Kidney (tissue), 13 donors: ENCODE measurements at regions not wholly inside any gene's neighbourhood (a gene's known extent, or its start where the extent isn't known, plus 50 kb on each side); places are given as distances from the start of the nearest gene placed in this dataset.

Experiments used
- DNase-seq, 5 donors: peaks; one replicate each; pipeline ENCODE4 v3.0.0-alpha.2; 2013 to 2020
- FAIRE-seq: peaks from 2 replicates; lab custom pipeline; 2012; peaks lifted over from hg19 to GRCh38; lab: Jason Lieb, UNC
- H3K27ac ChIP-seq, 2 donors: one replicate each; pipeline ENCODE4 v1.7.0; 2013; ENCODE audit warnings: low read depth in 2 of 2, low read length in 2 of 2, inconsistent platforms in 1 of 2
- H3K27me3 ChIP-seq: one replicate; pipeline ENCODE4 v1.7.1; 2013; ENCODE audit warnings: low read length, inconsistent platforms; ENCODE audit not compliant: control insufficient read depth, insufficient read depth
- H3K36me3 ChIP-seq, 3 donors: one replicate each; pipeline versions ENCODE4 v1.7.0 to v1.7.1; 2013; ENCODE audit warnings: low read length in 3 of 3, control low read depth in 1 of 3, inconsistent platforms in 1 of 3; ENCODE audit not compliant: insufficient read depth in 3 of 3, control insufficient read depth in 2 of 3
- H3K4me1 ChIP-seq, 3 donors: one replicate each; pipeline versions ENCODE4 v1.7.0 to v1.7.1; 2013; ENCODE audit warnings: low read length in 3 of 3, inconsistent platforms in 1 of 3, low read depth in 1 of 3; ENCODE audit not compliant: control insufficient read depth in 2 of 3, insufficient read depth in 2 of 3
- H3K4me3 ChIP-seq, 3 donors: one replicate each; pipeline versions ENCODE4 v1.7.0 to v1.8.1; 2013; ENCODE audit warnings: low read length in 3 of 3, control low read depth in 1 of 3, inconsistent platforms in 1 of 3
- H3K9ac ChIP-seq, 3 donors: one replicate each; pipeline versions ENCODE4 v1.7.0 to v1.7.1; 2013; ENCODE audit warnings: low read length in 3 of 3, control low read depth in 1 of 3, inconsistent platforms in 1 of 3
- H3K9me3 ChIP-seq, 3 donors: one replicate each; pipeline versions ENCODE4 v1.7.0 to v1.7.1; 2013; ENCODE audit warnings: low read length in 3 of 3, control low read depth in 1 of 3, inconsistent platforms in 1 of 3; ENCODE audit not compliant: control insufficient read depth in 2 of 3, insufficient read depth in 1 of 3
- intact Hi-C: fragments of 100-400 bp; cut with DNase I; formaldehyde crosslinking; loops from one replicate; pipeline ENCODE4 v1.11.1; 2022
- TF ChIP-seq, protein P1 (sequence below): IDR thresholded peaks from 3 replicates; pipeline ENCODE4 v1.5.1; 2012; ENCODE audit warnings: mild to moderate bottlenecking, moderate library complexity, borderline replicate concordance; ENCODE audit not compliant: insufficient read depth; ENCODE audit errors: extremely low read depth
- donor health status: control.
- donor health status: control.
- donor health status: control.
- donor health status: control.
- donor health status: control.
- donor health status: DM: yes; HTN: yes; CAD: no.
- donor health status: Normal renal cell carcinoma (clear cell type).

DNA sequence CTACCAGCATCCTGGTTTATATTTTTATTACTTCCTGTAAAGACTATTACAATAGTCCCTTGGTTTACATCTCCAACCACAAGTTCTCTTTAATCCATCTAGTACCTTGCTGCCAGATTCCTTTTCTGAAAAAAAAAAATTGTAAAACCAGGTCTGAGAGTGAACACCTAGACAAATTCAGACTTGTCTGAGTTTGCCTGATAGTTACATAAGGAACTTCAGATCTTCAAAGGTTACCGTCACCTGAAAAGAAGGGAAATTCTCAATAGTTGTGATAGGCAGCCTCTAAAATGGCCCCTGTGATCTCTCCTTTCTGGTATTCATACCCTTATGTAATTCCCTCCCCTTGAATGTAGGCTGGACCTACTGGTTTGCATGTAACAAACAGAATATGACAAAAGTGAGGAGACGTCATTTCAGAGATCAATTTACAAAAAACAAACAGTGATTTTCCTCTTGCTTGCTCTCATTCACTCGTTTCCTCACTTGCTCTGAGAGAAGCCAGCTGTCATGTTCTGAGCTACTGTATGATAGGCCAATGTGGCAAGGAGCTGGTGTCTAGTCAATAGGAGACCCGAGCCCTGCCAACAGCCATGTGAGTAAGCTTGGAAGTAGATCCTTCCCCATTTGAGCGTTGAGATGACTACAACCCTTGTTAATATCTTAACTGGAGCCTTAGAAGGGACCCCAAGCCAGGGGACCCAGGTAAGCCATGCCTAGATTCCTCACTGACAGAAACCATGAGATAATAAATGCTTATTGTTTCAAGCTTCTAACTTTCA lies 110.9 kb upstream of the LSM8 start:
- Histone ChIP-seq H3K4me3 (no peak overlapping the region), H3K27ac (no peak overlapping the region), H3K9me3 (no peaks in the 10 kb centered on the region), H3K27me3 (no peaks in the 10 kb centered on the region), H3K36me3 (no peaks in the 10 kb centered on the region), H3K9ac (no peak overlapping the region), H3K4me1 (no peaks in the 10 kb centered on the region)
- intact Hi-C loops: no loop called here
- TF ChIP-seq, protein P1, sequence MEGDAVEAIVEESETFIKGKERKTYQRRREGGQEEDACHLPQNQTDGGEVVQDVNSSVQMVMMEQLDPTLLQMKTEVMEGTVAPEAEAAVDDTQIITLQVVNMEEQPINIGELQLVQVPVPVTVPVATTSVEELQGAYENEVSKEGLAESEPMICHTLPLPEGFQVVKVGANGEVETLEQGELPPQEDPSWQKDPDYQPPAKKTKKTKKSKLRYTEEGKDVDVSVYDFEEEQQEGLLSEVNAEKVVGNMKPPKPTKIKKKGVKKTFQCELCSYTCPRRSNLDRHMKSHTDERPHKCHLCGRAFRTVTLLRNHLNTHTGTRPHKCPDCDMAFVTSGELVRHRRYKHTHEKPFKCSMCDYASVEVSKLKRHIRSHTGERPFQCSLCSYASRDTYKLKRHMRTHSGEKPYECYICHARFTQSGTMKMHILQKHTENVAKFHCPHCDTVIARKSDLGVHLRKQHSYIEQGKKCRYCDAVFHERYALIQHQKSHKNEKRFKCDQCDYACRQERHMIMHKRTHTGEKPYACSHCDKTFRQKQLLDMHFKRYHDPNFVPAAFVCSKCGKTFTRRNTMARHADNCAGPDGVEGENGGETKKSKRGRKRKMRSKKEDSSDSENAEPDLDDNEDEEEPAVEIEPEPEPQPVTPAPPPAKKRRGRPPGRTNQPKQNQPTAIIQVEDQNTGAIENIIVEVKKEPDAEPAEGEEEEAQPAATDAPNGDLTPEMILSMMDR: no peak
- no peak for FAIRE-seq
- no peak for DNase-seq

DNA sequence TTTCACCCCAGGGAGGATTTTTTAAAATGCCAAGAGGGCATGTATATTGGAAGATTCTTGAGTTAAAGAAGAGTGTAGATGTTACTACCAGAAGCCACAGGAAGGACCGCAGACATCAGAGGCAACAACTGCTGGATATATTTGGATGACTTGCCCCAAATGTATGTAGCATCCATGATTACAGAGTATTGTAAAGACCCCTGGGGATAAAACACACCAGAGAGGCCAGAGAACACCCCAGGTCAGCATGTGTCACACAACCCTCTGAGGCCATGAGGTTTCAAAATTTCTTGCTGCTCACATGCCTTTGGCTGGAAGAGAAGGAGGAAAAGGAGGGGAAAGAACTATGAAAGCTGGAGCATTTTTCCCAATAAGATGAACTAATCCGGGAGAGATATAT lies 108.0 kb upstream of the LSM8 start:
- H3K9me3 ChIP-seq: no peaks in the 10 kb centered on the region
- H3K4me1 ChIP-seq: no peaks in the 10 kb centered on the region
- H3K4me3 ChIP-seq: no peak overlapping the region
- FAIRE-seq: no peak
- H3K36me3 ChIP-seq: no peaks in the 10 kb centered on the region
- H3K27ac ChIP-seq: no peak overlapping the region
- intact Hi-C loops: no loop called here
- DNase-seq: no peak
- no peaks in the 10 kb centered on the region for H3K27me3 ChIP-seq
- TF ChIP-seq, protein P1: no peak
- H3K9ac ChIP-seq: no peak overlapping the region

GRCh38 chr7:118076564-118076963 lies 107.4 kb upstream of the LSM8 start:
- H3K27me3 ChIP-seq: no peaks in the 10 kb centered on the region
- H3K36me3 ChIP-seq: no peaks in the 10 kb centered on the region
- FAIRE-seq: no peak
- no peaks in the 10 kb centered on the region for H3K4me1 ChIP-seq
- no peaks in the 10 kb centered on the region for H3K9me3 ChIP-seq
- DNase-seq: no peak
- TF ChIP-seq, protein P1: no peak
- intact Hi-C loops: no loop called here
- H3K4me3 ChIP-seq: no peak overlapping the region
- H3K27ac ChIP-seq: no peak overlapping the region
- H3K9ac ChIP-seq: no peak overlapping the region
